Vagina (tissue), 2 donors: ENCODE measurements at regions not wholly inside any gene's neighbourhood (a gene's known extent, or its start where the extent isn't known, plus 50 kb on each side); places are given as distances from the start of the nearest gene placed in this dataset.

Source experiments
- CTCF ChIP-seq, 3 experiments: fragments of 450-650 bp in 2 of 3; fragments of 200-600 bp in 1 of 3; sonication (generic) in 1 of 3; IDR thresholded peaks; one replicate each; pipeline ENCODE4 v1.5.1; 2017 to 2019; ENCODE audit warnings: antibody characterized with exemption in 3 of 3, mild to moderate bottlenecking in 2 of 3, moderate library complexity in 2 of 3
- POLR2A ChIP-seq, 2 donors: fragments of 450-650 bp; IDR thresholded peaks; one replicate each; pipeline ENCODE4 v1.6.1; 2017; ENCODE audit warnings: antibody characterized with exemption in 2 of 2, mild to moderate bottlenecking in 2 of 2, moderate library complexity in 2 of 2
- POLR2AphosphoS5 ChIP-seq, 2 donors: sonication (generic); formaldehyde crosslinking; IDR thresholded peaks; one replicate each; pipeline ENCODE4 v1.9.0; 2017; ENCODE audit warnings: antibody characterized with exemption in 2 of 2, mild to moderate bottlenecking in 2 of 2, low read depth in 1 of 2; ENCODE audit not compliant: insufficient read depth in 1 of 2

GRCh38 chr11:96486890-96487611, 97.2 kb downstream of the JRKL start:
- no peak for TF ChIP-seq CTCF (IDR thresholded peaks at IDR 0.05)
- TF ChIP-seq POLR2A (IDR thresholded peaks at IDR 0.05): no peak
- TF ChIP-seq POLR2AphosphoS5 (IDR thresholded peaks at IDR 0.05; ENCODE audit: insufficient read depth in 1 of 2, low read depth in 1 of 2): no peak
